Effector memory CD8-positive, alpha-beta T cell (primary cell): ENCODE measurements at regions not wholly inside any gene's neighbourhood (a gene's known extent, or its start where the extent isn't known, plus 50 kb on each side); places are given as distances from the start of the nearest gene placed in this dataset.

Experiments used
- ATAC-seq: fragments of 150-1000 bp; cut with Tn5 transposase; replicated peaks from 2 replicates; pipeline ENCODE4 v1.10.0; 2021; ENCODE audit warnings: mild to moderate bottlenecking, moderate library complexity
- DNase-seq, 3 experiments: peaks; one replicate each; pipeline ENCODE4 v3.0.0; 2021
- H3K27ac Mint-ChIP-seq, 2 donors: one replicate each; pipeline ENCODE4 v1.8.0; 2022; ENCODE audit warnings: mild to moderate bottlenecking in 2 of 2, mixed read lengths in 2 of 2, moderate library complexity in 2 of 2
- H3K27me3 Mint-ChIP-seq, 2 donors: one replicate each; pipeline ENCODE4 v1.8.0; 2022; ENCODE audit warnings: mixed read lengths in 2 of 2
- H3K36me3 Mint-ChIP-seq: one replicate; pipeline ENCODE4 v1.8.0; 2022; ENCODE audit warnings: mild to moderate bottlenecking, moderate library complexity, mixed read lengths; ENCODE audit not compliant: insufficient read depth
- H3K4me1 Mint-ChIP-seq, 2 donors: one replicate each; pipeline ENCODE4 v1.8.0; 2022; ENCODE audit warnings: low read depth in 2 of 2, mixed read lengths in 2 of 2
- H3K4me3 Mint-ChIP-seq, 2 donors: one replicate each; pipeline ENCODE4 v1.8.0; 2022; ENCODE audit warnings: mild to moderate bottlenecking in 2 of 2, mixed read lengths in 2 of 2, moderate library complexity in 2 of 2
- H3K9me3 Mint-ChIP-seq, 2 donors: one replicate each; pipeline ENCODE4 v1.8.0; 2022; ENCODE audit warnings: mixed read lengths in 2 of 2

DNA sequence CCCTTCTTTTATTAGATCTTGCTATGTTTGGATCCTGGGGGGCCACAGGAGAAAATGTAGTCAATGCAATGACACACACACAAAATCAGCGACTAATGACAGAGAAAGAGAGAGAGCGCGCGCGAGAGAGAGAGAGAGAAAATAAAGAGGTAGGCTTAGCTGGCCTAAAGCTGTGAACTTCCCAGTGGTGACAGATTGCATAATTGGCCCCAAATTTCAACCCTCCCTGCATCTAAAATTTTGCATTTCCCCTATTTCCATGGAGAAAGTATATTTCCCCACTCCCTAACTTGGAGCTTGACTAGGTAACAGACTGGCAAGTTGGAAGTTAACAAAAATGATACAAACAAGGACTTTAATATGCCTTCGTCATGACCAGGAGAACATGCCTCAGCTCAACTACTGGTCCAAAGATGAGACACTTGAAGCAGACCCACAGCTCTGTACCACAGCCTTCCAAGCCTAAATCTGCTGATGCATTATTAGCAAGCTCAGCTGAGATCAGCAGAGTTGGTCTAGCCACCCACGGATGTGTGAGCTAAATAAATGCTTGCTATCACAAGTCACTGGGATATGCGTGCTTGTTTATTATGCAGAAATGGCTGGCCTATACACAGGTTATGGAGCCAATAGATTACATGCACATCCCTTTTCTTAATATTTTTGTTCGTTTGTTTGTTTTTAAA, 118.1 kb upstream of the PRDM1 start:
- no peak for ATAC-seq
- Mint-ChIP-seq H3K9me3 (peaks cover 8 to 22% of the 10 kb centered on the region in 2 donors), H3K4me1 (no peaks in the 10 kb centered on the region), H3K27me3 (peaks cover 0 to 5% of the 10 kb centered on the region in 2 donors), H3K27ac (no peak overlapping the region), H3K4me3 (no peak overlapping the region), H3K36me3 (no peaks in the 10 kb centered on the region)
- no peak for DNase-seq

GRCh38 chr6:105966481-105966880, 119.7 kb upstream of the PRDM1 start:
- ATAC-seq (no peak), DNase-seq (no peak)
- Mint-ChIP-seq H3K27me3 (peaks cover 0 to 5% of the 10 kb centered on the region in 2 donors), H3K27ac (no peak overlapping the region), H3K36me3 (no peaks in the 10 kb centered on the region), H3K4me3 (no peak overlapping the region), H3K4me1 (no peaks in the 10 kb centered on the region), H3K9me3 (peaks cover 5 to 10% of the 10 kb centered on the region in 2 donors)

DNA sequence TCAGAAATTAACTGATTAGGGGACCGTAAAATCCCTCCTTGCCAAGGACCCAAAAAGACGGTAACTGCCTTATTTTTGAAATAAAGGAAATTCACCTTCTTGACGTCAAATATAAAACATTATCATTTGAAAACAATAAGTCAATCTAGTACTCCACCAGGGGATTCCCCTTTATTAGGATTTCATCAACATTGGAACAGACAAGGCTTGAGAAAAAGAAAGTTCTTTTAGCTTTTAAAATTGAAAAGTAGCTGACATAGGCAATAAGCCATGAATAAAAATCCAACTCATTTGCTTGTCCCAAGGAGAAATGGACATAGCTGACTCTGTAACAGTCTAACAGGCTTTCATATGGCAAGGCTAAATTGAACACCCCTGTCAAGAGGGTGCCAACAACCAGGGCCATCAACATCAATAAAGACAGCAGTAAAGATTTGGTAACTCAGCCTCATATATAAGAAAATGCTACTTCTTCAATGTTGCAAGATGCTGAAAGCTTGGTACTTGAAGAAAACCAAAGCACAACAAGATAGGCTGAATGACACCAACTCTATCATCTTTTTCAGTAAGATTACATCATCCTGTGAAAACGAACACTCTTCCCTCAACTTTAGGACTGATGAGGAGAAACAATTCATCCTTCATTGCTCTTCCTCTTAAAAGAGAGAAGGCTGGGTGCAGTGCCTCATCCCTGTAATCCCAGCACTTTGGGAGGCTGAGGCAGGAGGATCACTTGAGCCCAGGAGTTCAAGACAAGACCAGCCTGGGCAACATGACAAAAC, 121.0 kb upstream of the PRDM1 start:
- Mint-ChIP-seq H3K9me3 (peaks cover 3 to 10% of the 10 kb centered on the region in 2 donors), H3K36me3 (peaks cover 3% of the 10 kb centered on the region), H3K4me3 (no peak overlapping the region), H3K4me1 (no peaks in the 10 kb centered on the region), H3K27me3 (peaks cover 0 to 5% of the 10 kb centered on the region in 2 donors), H3K27ac (no peak overlapping the region)
- ATAC-seq (no peak), DNase-seq (no peak)

GRCh38 chr6:105954148-105954547, 132.0 kb upstream of the PRDM1 start:
- no peaks in the 10 kb centered on the region for H3K36me3 Mint-ChIP-seq
- H3K27me3 Mint-ChIP-seq: peaks cover 4 to 9% of the 10 kb centered on the region in 2 donors
- H3K27ac Mint-ChIP-seq: no peak overlapping the region
- no peak for ATAC-seq
- DNase-seq: no peak
- no peaks in the 10 kb centered on the region for H3K9me3 Mint-ChIP-seq
- no peak overlapping the region for H3K4me3 Mint-ChIP-seq
- no peaks in the 10 kb centered on the region for H3K4me1 Mint-ChIP-seq

DNA sequence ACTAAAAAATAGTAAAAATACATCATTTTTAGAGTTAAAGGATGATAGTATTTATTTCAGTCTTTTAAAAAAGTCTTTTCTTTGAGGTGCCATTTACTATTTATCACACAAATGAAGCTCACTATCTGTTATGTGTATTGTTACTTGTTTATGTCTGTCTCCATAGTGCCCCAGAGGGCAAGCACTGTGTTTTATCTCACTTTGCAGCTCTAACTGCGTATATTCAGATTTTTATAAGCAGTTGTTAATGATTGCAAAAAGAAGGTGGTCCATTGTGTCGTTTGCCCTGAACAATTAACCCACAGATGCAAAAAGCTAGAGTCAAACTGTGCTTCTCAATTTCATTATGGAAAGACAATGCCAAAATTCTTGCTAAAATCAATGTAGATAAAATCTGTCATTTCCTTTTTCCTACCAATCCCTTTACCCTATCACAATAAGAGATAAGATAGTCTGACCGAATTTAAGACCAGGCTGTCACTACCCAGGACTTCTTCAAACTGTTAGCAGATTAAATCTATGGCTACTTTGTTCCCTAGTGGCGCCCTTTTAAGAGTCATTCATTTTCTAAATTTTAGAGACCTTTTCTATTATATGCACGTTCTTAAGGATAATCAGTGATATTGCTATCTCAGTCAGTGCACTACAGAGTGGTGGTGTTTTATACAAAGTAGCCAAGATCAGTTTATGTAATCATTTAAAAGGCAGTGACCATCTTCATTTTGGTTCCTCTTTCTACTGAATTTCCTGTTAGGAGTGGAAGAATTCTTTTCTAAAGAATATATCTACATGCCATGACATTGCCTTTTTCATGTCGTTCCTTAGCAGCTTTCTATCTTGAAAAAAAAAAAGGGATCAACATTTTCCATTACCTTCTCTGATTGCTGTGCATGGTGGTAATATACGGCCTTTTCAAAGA, 133.1 kb upstream of the PRDM1 start:
- no peak overlapping the region for H3K4me3 Mint-ChIP-seq
- H3K4me1 Mint-ChIP-seq: no peaks in the 10 kb centered on the region
- no peak overlapping the region for H3K27ac Mint-ChIP-seq
- no peak for ATAC-seq
- peaks cover 4 to 9% of the 10 kb centered on the region in 2 donors for H3K27me3 Mint-ChIP-seq
- no peak for DNase-seq
- H3K36me3 Mint-ChIP-seq: no peaks in the 10 kb centered on the region
- no peaks in the 10 kb centered on the region for H3K9me3 Mint-ChIP-seq

- no peaks in the 10 kb centered on the region for H3K4me1 Mint-ChIP-seq
- H3K4me3 Mint-ChIP-seq: no peak overlapping the region
- H3K27me3 Mint-ChIP-seq: peaks cover 4 to 9% of the 10 kb centered on the region in 2 donors
- DNase-seq (no peak), ATAC-seq (no peak)
- H3K9me3 Mint-ChIP-seq: no peaks in the 10 kb centered on the region
- H3K27ac Mint-ChIP-seq: no peak overlapping the region
- H3K36me3 Mint-ChIP-seq: no peaks in the 10 kb centered on the region
Observed at GRCh38 chr6:105952326-105952725, 133.8 kb upstream of the PRDM1 start.

GRCh38 chr6:105951322-105951721, 134.8 kb upstream of the PRDM1 start:
- Mint-ChIP-seq H3K4me3 (no peak overlapping the region), H3K9me3 (no peaks in the 10 kb centered on the region), H3K27ac (no peak overlapping the region), H3K4me1 (no peaks in the 10 kb centered on the region), H3K27me3 (peaks cover 1 to 4% of the 10 kb centered on the region in 2 donors), H3K36me3 (no peaks in the 10 kb centered on the region)
- DNase-seq: no peak
- ATAC-seq: no peak

DNA sequence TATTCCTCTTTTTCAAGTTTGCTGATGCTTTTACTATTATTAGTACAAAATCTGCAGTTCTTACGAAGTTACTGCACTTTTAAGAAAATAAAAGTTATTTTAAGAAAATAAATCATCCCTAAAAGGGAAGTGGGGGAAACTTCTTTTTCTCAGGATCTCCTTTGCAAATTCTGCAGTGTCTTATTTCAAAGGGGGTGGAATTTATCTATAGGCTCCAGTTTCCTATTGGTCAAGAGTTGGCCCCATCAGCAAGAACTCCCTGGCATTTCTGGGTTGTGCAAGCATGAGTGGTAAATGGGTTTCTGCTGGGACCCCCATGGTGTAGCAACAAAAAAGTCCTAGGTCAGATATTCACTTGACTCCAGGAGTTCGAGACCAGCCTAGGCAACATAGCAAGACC, 136.3 kb upstream of the PRDM1 start:
- Mint-ChIP-seq H3K4me1 (no peaks in the 10 kb centered on the region), H3K27me3 (peaks cover 4 to 15% of the 10 kb centered on the region in 2 donors), H3K27ac (no peak overlapping the region), H3K9me3 (no peaks in the 10 kb centered on the region), H3K4me3 (no peak overlapping the region), H3K36me3 (no peaks in the 10 kb centered on the region)
- no peak for DNase-seq
- no peak for ATAC-seq

DNA sequence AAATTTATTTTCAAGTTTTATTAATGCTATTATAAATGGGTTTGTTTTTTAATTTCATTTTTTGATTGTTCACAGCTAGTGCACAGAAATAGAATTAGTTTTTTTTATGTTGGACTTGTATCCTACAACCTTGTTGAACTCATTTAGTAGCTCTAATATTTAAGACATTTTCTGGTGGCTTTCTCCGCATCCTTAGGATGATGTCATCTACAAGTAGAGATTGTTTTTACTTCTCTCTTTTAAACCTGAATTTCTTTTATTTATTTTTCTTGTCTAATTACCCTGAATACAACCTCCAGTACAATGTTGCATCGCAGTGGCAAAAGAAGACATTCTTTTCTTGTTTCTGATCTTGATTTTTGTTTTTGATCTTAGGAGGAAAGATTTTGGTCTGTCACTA, 142.6 kb upstream of the PRDM1 start:
- H3K9me3 Mint-ChIP-seq: no peaks in the 10 kb centered on the region
- peaks cover 0 to 15% of the 10 kb centered on the region in 2 donors for H3K27me3 Mint-ChIP-seq
- H3K36me3 Mint-ChIP-seq: no peaks in the 10 kb centered on the region
- no peak overlapping the region for H3K27ac Mint-ChIP-seq
- H3K4me3 Mint-ChIP-seq: no peak overlapping the region
- ATAC-seq (no peak), DNase-seq (no peak)
- no peaks in the 10 kb centered on the region for H3K4me1 Mint-ChIP-seq

DNA sequence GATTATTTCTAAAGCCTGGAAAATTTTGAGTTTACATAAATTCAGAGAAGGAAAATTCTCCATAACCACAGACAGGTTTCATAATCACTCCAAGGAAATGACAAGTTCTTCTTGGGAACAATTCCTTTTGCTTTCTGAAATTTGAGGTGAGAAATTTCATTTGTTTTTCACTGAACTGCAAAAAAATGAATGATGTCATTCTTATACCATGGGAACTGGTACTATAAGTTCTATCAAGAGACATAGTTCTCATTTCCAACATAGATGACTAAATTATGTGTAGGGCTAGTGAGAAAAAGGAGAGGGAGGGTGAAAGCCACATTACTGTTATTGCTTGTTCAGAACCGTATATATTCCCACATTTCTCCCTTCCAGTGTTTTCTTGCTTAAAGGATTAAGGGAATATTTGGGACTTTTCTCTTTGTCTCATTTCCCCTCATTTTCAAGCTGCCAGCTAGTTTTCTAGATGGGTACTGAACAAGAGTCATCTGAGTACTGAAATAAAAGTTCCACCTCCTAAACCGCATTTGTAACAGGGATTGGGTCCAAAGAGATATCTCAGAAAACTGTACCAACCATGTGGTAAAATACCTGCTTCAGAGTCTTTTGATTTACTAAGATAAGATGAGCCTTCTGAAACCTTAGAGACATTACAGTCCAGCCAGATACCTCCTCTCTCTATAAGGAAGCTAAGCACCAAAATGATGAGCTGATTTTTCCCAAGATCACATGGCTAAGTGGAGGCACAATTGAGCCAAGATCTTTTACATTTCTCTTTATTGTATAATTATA, 144.3 kb upstream of the PRDM1 start:
- H3K4me3 Mint-ChIP-seq: no peak overlapping the region
- no peak overlapping the region for H3K27ac Mint-ChIP-seq
- H3K27me3 Mint-ChIP-seq: peaks cover 0 to 15% of the 10 kb centered on the region in 2 donors
- H3K36me3 Mint-ChIP-seq: no peaks in the 10 kb centered on the region
- ATAC-seq (no peak), DNase-seq (no peak)
- H3K9me3 Mint-ChIP-seq: no peaks in the 10 kb centered on the region
- H3K4me1 Mint-ChIP-seq: no peaks in the 10 kb centered on the region

DNA sequence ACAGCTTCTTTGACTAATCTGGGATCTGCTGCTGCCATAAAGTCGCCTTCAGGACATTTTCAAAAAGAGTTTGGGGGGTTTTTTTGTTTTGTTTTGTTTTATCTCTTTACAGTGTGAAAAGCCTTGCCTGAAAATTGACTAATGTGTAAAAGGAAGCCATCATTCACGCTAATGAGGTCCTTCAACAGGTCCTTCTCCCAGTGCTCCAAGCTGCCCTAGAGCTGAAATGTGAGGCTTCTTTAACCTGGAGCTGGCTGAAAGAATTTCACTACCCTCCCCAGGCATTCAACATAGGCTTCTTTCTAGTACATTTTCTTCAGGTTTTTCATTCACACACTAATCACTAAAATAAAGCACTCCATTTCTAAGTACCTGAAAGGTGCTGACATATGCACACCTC, 145.1 kb upstream of the PRDM1 start:
- ATAC-seq (no peak), DNase-seq (no peak)
- Mint-ChIP-seq H3K4me3 (no peak overlapping the region), H3K27me3 (peaks cover 0 to 11% of the 10 kb centered on the region in 2 donors), H3K9me3 (no peaks in the 10 kb centered on the region), H3K4me1 (no peaks in the 10 kb centered on the region), H3K36me3 (no peaks in the 10 kb centered on the region), H3K27ac (no peak overlapping the region)

DNA sequence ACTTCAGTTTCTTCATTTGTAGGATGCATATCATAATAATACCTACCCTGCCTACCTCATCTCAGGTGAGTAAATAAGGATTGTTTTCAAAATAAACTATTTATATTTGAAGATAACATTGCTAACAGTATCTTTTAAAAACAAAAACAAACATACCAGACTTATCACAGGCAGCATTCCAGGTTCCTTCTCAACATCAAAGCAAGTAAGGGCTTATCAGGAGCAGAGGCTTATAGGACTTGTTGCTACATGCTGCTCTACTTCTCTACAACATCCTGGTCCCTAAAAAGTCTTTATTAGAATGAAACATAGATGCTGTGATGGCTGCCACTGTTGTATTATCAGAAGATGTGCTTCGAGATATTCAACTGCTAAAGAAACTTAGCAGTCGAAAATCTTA, 149.2 kb upstream of the PRDM1 start:
- no peaks in the 10 kb centered on the region for H3K27me3 Mint-ChIP-seq
- H3K4me3 Mint-ChIP-seq: no peak overlapping the region
- no peaks in the 10 kb centered on the region for H3K4me1 Mint-ChIP-seq
- DNase-seq: no peak
- no peak overlapping the region for H3K27ac Mint-ChIP-seq
- no peaks in the 10 kb centered on the region for H3K36me3 Mint-ChIP-seq
- H3K9me3 Mint-ChIP-seq: no peaks in the 10 kb centered on the region
- ATAC-seq: no peak

- no peak overlapping the region for H3K27ac Mint-ChIP-seq
- no peaks in the 10 kb centered on the region for H3K4me1 Mint-ChIP-seq
- no peak for ATAC-seq
- H3K9me3 Mint-ChIP-seq: no peaks in the 10 kb centered on the region
- H3K27me3 Mint-ChIP-seq: no peaks in the 10 kb centered on the region
- no peaks in the 10 kb centered on the region for H3K36me3 Mint-ChIP-seq
- no peak overlapping the region for H3K4me3 Mint-ChIP-seq
- DNase-seq: no peak
Observed at GRCh38 chr6:105935416-105935815, 150.7 kb upstream of the PRDM1 start.
